HEK293T (cell line): ENCODE measurements at regions not wholly inside any gene's neighbourhood (a gene's known extent, or its start where the extent isn't known, plus 50 kb on each side); places are given as distances from the start of the nearest gene placed in this dataset.

ENCODE experiments used
- ARNT ChIP-seq: fragments of 450-650 bp; IDR thresholded peaks from 2 replicates; pipeline ENCODE4 v1.6.1; 2017; ENCODE audit warnings: mild to moderate bottlenecking
- BHLHE40 ChIP-seq: fragments of 450-650 bp; IDR thresholded peaks from 2 replicates; pipeline ENCODE4 v1.6.1; 2016; ENCODE audit warnings: mild to moderate bottlenecking, moderate library complexity, borderline replicate concordance
- ELF4 ChIP-seq: fragments of 450-650 bp; IDR thresholded peaks from 2 replicates; pipeline ENCODE4 v1.6.1; 2017; ENCODE audit warnings: antibody characterized with exemption
- FOXK2 ChIP-seq: fragments of 450-650 bp; IDR thresholded peaks from 2 replicates; pipeline ENCODE4 v1.6.1; 2016; ENCODE audit warnings: mild to moderate bottlenecking
- HDGF ChIP-seq: fragments of 450-650 bp; IDR thresholded peaks from 2 replicates; pipeline ENCODE4 v1.6.1; 2017; ENCODE audit warnings: antibody characterized with exemption, borderline replicate concordance
- LEF1 ChIP-seq: fragments of 450-650 bp; IDR thresholded peaks from 2 replicates; pipeline ENCODE4 v1.6.1; 2017; ENCODE audit warnings: mild to moderate bottlenecking, borderline replicate concordance
- SP1 ChIP-seq: fragments of 450-650 bp; IDR thresholded peaks from 2 replicates; pipeline ENCODE4 v1.6.1; 2017

GRCh38 chr3:159058859-159059258, 257.0 kb downstream of the MFSD1 start:
- TF ChIP-seq ARNT (no peak), BHLHE40 (no peak), SP1 (no peak), FOXK2 (no peak), ELF4 (no peak), HDGF (no peak), LEF1 (no peak)
